IMR-90 (cell line): ENCODE measurements at regions not wholly inside any gene's neighbourhood (a gene's known extent, or its start where the extent isn't known, plus 50 kb on each side); places are given as distances from the start of the nearest gene placed in this dataset.

Source experiments
- ATAC-seq: fragments of 200-7000 bp; cut with Tn5 transposase; 2 replicates; pipeline ENCODE4 v1.9.1; 2020; ENCODE audit warnings: low read depth, mild to moderate bottlenecking, moderate library complexity
- BruUV-seq: library from RNA; stranded (reverse); fragments of 400-500 nt; replicated peaks from 2 replicates; lab custom pipeline; 2021; lab: Mats Ljungman, UMichigan
- CTCF ChIA-PET: fragments of 300-600 bp; formaldehyde crosslinking; extraction: SDS; loops from one replicate; lab custom pipeline; 2021; ENCODE audit warnings: antibody characterized with exemption; lab: Yijun Ruan, JAX
- POLR2A ChIA-PET: fragments of 300-600 bp; sonication (Branson Sonifier 250); formaldehyde crosslinking; loops from one replicate; lab custom pipeline; 2022; ENCODE audit warnings: antibody characterized with exemption; ENCODE audit not compliant: unreplicated experiment; lab: Charles Lee
- DNase-seq: peaks from one replicate; pipeline ENCODE4 v3.0.0; 2013
- H2AFZ ChIP-seq: replicated peaks from 2 replicates; pipeline ENCODE3; 2013; ENCODE audit warnings: low read length, mild to moderate bottlenecking; ENCODE audit not compliant: poor library complexity
- H2AK5ac ChIP-seq: 2 replicates; pipeline ENCODE4 v1.6.1; 2013; ENCODE audit warnings: low read depth, low read length, inconsistent platforms
- H2AK9ac ChIP-seq: replicated peaks from 2 replicates; pipeline ENCODE3; 2013; ENCODE audit warnings: mild to moderate bottlenecking, low read depth, low read length, moderate library complexity; ENCODE audit not compliant: poor library complexity
- H2BK120ac ChIP-seq: 2 replicates; pipeline ENCODE4 v1.6.1; 2013; ENCODE audit warnings: low read depth, low read length, inconsistent platforms
- H2BK15ac ChIP-seq: 3 replicates; pipeline ENCODE4 v1.6.1; 2013; ENCODE audit warnings: low read depth, low read length, inconsistent platforms
- H2BK20ac ChIP-seq: 2 replicates; pipeline ENCODE4 v1.6.1; 2013; ENCODE audit warnings: low read depth, mild to moderate bottlenecking, inconsistent platforms, low read length, moderate library complexity
- H2BK5ac ChIP-seq: 2 replicates; pipeline ENCODE4 v1.6.1; 2013; ENCODE audit warnings: mild to moderate bottlenecking, low read depth, low read length, inconsistent platforms; ENCODE audit not compliant: poor library complexity, severe bottlenecking
- H3K14ac ChIP-seq: replicated peaks from 2 replicates; pipeline ENCODE4 v1.6.1; 2013; ENCODE audit warnings: low read depth, low read length, inconsistent platforms
- H3K18ac ChIP-seq: 2 replicates; pipeline ENCODE4 v1.6.1; 2013; ENCODE audit warnings: low read depth, low read length, control low read depth
- H3K23ac ChIP-seq: 2 replicates; pipeline ENCODE4 v1.6.1; 2013; ENCODE audit warnings: low read depth, low read length, inconsistent platforms
- H3K27ac ChIP-seq: 2 replicates; pipeline ENCODE4 v1.5.1; 2013; ENCODE audit warnings: mild to moderate bottlenecking, control low read depth, low read length; ENCODE audit not compliant: insufficient read depth
- H3K27me3 ChIP-seq: 2 replicates; pipeline ENCODE4 v1.6.1; 2013; ENCODE audit warnings: low read length; ENCODE audit not compliant: control insufficient read depth, insufficient read depth
- H3K36me3 ChIP-seq: 2 replicates; pipeline ENCODE4 v1.6.1; 2013; ENCODE audit warnings: low read length, mixed read lengths; ENCODE audit not compliant: control insufficient read depth, insufficient read depth
- H3K4ac ChIP-seq: 2 replicates; pipeline ENCODE4 v1.6.1; 2013; ENCODE audit warnings: low read depth, low read length, inconsistent platforms
- H3K4me1 ChIP-seq: 2 replicates; pipeline ENCODE4 v1.6.1; 2013; ENCODE audit warnings: low read length, mixed read lengths; ENCODE audit not compliant: control insufficient read depth, insufficient read depth
- H3K4me2 ChIP-seq: 2 replicates; pipeline ENCODE4 v1.6.1; 2013; ENCODE audit warnings: low read depth, mild to moderate bottlenecking, control low read depth, low read length, moderate library complexity
- H3K4me3 ChIP-seq: 2 replicates; pipeline ENCODE4 v1.5.1; 2013; ENCODE audit warnings: low read depth, mild to moderate bottlenecking, control low read depth, low read length, moderate library complexity; ENCODE audit not compliant: insufficient read depth
- H3K56ac ChIP-seq: 2 replicates; pipeline ENCODE4 v1.6.1; 2013; ENCODE audit warnings: low read length, inconsistent platforms; ENCODE audit not compliant: insufficient read depth; ENCODE audit errors: extremely low read depth
- H3K79me1 ChIP-seq, 2 experiments: 2 replicates each; pipeline ENCODE4 v1.6.1; 2013; ENCODE audit warnings: low read length in 2 of 2, inconsistent platforms in 1 of 2, low read depth in 1 of 2
- H3K9ac ChIP-seq: 2 replicates; pipeline ENCODE4 v1.6.1; 2013; ENCODE audit warnings: low read depth, low read length, control low read depth
- H3K9me1 ChIP-seq: 2 replicates; pipeline ENCODE4 v1.6.1; 2013; ENCODE audit warnings: low read length, inconsistent platforms; ENCODE audit not compliant: insufficient read depth
- H3K9me3 ChIP-seq: 2 replicates; pipeline ENCODE4 v1.6.1; 2013; ENCODE audit warnings: low read length; ENCODE audit not compliant: control insufficient read depth, insufficient read depth
- H4K20me1 ChIP-seq: 2 replicates; pipeline ENCODE4 v1.6.1; 2013; ENCODE audit warnings: low read length, inconsistent platforms; ENCODE audit not compliant: insufficient read depth
- H4K5ac ChIP-seq: 2 replicates; pipeline ENCODE4 v1.6.1; 2013; ENCODE audit warnings: mild to moderate bottlenecking, low read depth, low read length, control low read depth
- H4K8ac ChIP-seq, 2 experiments: 2 replicates each; pipeline ENCODE4 v1.6.1; 2013; ENCODE audit warnings: low read depth in 2 of 2, low read length in 2 of 2, control low read depth in 1 of 2, inconsistent platforms in 1 of 2
- H4K91ac ChIP-seq: 2 replicates; pipeline ENCODE4 v1.6.1; 2013; ENCODE audit warnings: low read depth, low read length, inconsistent platforms; ENCODE audit not compliant: insufficient read depth
- CHD1 ChIP-seq: IDR thresholded peaks from 2 replicates; pipeline ENCODE4 v1.6.1; 2012; ENCODE audit warnings: low read depth, low read length, improper control_type of control experiment
- MXI1 ChIP-seq: IDR thresholded peaks from 2 replicates; pipeline ENCODE4 v1.6.1; 2012; ENCODE audit warnings: low read depth, mild to moderate bottlenecking, low read length, moderate library complexity, borderline replicate concordance
- NFE2L2 ChIP-seq: fragments of 150-350 bp; IDR thresholded peaks from 2 replicates; pipeline ENCODE4 v1.6.1; 2016; ENCODE audit warnings: low read depth, mild to moderate bottlenecking, low read length
- POLR2A ChIP-seq: IDR thresholded peaks from 2 replicates; pipeline ENCODE4 v1.6.1; 2012; ENCODE audit warnings: mild to moderate bottlenecking, low read depth, low read length
- RAD21 ChIP-seq: IDR thresholded peaks from 2 replicates; pipeline ENCODE4 v1.6.1; 2012; ENCODE audit warnings: low read length, improper control_type of control experiment
- WGBS, 2 experiments: methylation state at CpG; one replicate each; pipeline versions ENCODE4 v1.1.5 to v1.1.7; 2013; ENCODE audit warnings: missing lambda C conversion rate in 2 of 2; ENCODE audit not compliant: insufficient read length in 1 of 2; ENCODE audit errors: extremely low coverage in 2 of 2; 5-methylcytosine and 5-hydroxymethylcytosine counted together
- dilution Hi-C: fragments of 300-500 bp; cut with HindIII; formaldehyde crosslinking; loops from one replicate; pipeline ENCODE4 v1.14.3; 2018; ENCODE audit warnings: low sequenced_read_pairs; ENCODE audit not compliant: unreplicated experiment
- in situ Hi-C: fragments of 300-500 bp; cut with MboI; formaldehyde crosslinking; loops from 3 replicates; pipeline ENCODE4 v1.14.3; 2019; ENCODE audit warnings: low sequenced_read_pairs, inconsistent platforms, mixed read lengths
- intact Hi-C: fragments of 100-400 bp; cut with micrococcal nuclease; formaldehyde crosslinking; loops from 2 replicates; pipeline ENCODE4 v1.10.0; 2022
- TF ChIP-seq, protein P1 (sequence below): conservative IDR thresholded peaks from 2 replicates; pipeline ENCODE4 v1.5.1; 2012; ENCODE audit warnings: mild to moderate bottlenecking, low read depth, low read length, improper control_type of control experiment

DNA sequence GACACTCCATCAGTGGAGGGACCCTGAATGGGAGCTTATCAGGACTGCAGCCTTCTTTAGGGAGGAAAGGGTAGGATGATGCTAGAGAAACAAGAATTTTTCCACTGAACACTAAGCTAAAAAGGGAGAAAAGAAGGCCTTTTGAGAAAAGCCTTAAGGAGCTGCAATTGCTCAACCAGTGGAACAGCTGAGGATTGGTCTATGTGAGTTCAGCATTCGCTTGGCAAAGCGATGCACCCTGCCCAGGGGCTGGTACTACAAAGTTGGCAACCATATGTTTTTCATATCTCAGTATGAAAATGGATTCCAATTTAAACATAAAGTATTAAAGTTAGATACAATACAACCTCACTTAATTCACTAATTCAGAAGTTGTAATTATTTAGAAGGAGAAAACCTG, 117.8 kb upstream of the FAM20A start:
- intact Hi-C loops (no loop called here), dilution Hi-C loops (no loop called here), in situ Hi-C loops (no loop called here)
- Histone ChIP-seq H2BK120ac (no peak overlapping the region), H4K91ac (no peak overlapping the region), H3K14ac (no peak overlapping the region), H3K4ac (no peak overlapping the region), H2AK5ac (no peak overlapping the region), H3K9me1 (no peaks in the 10 kb centered on the region), H2BK15ac (no peak overlapping the region), H3K79me1 (no peaks in the 10 kb centered on the region), H3K9me3 (no peaks in the 10 kb centered on the region), H3K18ac (no peak overlapping the region), H3K36me3 (no peaks in the 10 kb centered on the region), H3K9ac (no peak overlapping the region), H2BK20ac (no peak overlapping the region), H3K4me2 (no peak overlapping the region), H3K56ac (no peak overlapping the region), H4K20me1 (no peaks in the 10 kb centered on the region), H2BK5ac (no peak overlapping the region), H3K4me3 (no peak overlapping the region), H3K27ac (no peak overlapping the region), H2AK9ac (no peak overlapping the region), H4K5ac (no peak overlapping the region), H3K27me3 (no peaks in the 10 kb centered on the region), H3K4me1 (no peaks in the 10 kb centered on the region), H2AFZ (no peak overlapping the region), H3K23ac (no peak overlapping the region), H4K8ac (no peak overlapping the region)
- no peak for ATAC-seq
- CTCF ChIA-PET, result no interaction called here
- no TSS peak for BruUV-seq
- no peak for DNase-seq
- no peak for TF ChIP-seq MXI1
- no peak for TF ChIP-seq RAD21
- no peak for TF ChIP-seq NFE2L2
- no peak for TF ChIP-seq POLR2A
- no peak for TF ChIP-seq CHD1
- TF ChIP-seq, protein P1, sequence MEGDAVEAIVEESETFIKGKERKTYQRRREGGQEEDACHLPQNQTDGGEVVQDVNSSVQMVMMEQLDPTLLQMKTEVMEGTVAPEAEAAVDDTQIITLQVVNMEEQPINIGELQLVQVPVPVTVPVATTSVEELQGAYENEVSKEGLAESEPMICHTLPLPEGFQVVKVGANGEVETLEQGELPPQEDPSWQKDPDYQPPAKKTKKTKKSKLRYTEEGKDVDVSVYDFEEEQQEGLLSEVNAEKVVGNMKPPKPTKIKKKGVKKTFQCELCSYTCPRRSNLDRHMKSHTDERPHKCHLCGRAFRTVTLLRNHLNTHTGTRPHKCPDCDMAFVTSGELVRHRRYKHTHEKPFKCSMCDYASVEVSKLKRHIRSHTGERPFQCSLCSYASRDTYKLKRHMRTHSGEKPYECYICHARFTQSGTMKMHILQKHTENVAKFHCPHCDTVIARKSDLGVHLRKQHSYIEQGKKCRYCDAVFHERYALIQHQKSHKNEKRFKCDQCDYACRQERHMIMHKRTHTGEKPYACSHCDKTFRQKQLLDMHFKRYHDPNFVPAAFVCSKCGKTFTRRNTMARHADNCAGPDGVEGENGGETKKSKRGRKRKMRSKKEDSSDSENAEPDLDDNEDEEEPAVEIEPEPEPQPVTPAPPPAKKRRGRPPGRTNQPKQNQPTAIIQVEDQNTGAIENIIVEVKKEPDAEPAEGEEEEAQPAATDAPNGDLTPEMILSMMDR, result no peak
- POLR2A ChIA-PET, result interaction anchor here (1.1 kb wide), 1 partner anchor 9 kb away, joined by 5 read pairs; no protein-coding TSS in a partner anchor
- WGBS, 2 experiments, result no CpG with 5 or more reads among the region's 2 CpGs
